ENCODE measurements at regions not wholly inside any gene's neighbourhood (a gene's known extent, or its start where the extent isn't known, plus 50 kb on each side); places are given as distances from the start of the nearest gene placed in this dataset.

DNA sequence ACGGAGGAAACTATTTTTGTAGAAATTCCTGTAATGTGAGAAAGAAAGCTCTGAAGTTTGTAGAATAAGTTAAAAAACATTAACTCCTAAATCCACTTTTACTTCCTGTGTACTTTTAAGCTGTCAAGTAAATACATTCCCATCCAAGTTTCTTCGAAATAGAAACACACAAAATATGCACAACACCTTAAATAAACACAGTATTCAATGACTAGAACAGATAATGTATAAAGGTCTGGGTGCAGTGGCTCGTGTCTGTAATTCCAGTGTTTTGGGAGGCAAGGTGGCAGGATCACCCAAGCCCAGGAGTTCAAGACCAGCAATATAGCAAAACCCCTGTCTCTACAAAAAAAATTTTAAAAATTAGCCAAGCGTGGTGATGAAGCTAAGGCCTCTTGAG lies 121.9 kb upstream of the ODAD2 start:
- POLR2A ChIA-PET: no interaction called here
- DNase-seq (ENCODE audit: extremely low spot score): no peak
- CTCF ChIA-PET: interaction anchor here (0.6 to 0.7 kb wide), 2 partner anchors 37 to 1044 kb away, joined by 3 to 4 read pairs; no protein-coding TSS in a partner anchor
- TF ChIP-seq SUZ12 (IDR thresholded peaks at IDR 0.05) (no peak), FOXA1 (IDR thresholded peaks at IDR 0.05) (no peak), FOXK2 (IDR thresholded peaks at IDR 0.05) (no peak), PKNOX1 (IDR thresholded peaks at IDR 0.05) (no peak), HDGF (IDR thresholded peaks at IDR 0.05; ENCODE audit: borderline replicate concordance) (no peak), ZNF384 (IDR thresholded peaks at IDR 0.05) (no peak), ELF4 (IDR thresholded peaks at IDR 0.05) (no peak), TARDBP (IDR thresholded peaks at IDR 0.05) (no peak), BHLHE40 (IDR thresholded peaks at IDR 0.05; ENCODE audit: borderline replicate concordance) (no peak)

GRCh38 chr10:28120043-28120749 lies 121.3 kb upstream of the ODAD2 start:
- CTCF ChIA-PET: no interaction called here

DNA sequence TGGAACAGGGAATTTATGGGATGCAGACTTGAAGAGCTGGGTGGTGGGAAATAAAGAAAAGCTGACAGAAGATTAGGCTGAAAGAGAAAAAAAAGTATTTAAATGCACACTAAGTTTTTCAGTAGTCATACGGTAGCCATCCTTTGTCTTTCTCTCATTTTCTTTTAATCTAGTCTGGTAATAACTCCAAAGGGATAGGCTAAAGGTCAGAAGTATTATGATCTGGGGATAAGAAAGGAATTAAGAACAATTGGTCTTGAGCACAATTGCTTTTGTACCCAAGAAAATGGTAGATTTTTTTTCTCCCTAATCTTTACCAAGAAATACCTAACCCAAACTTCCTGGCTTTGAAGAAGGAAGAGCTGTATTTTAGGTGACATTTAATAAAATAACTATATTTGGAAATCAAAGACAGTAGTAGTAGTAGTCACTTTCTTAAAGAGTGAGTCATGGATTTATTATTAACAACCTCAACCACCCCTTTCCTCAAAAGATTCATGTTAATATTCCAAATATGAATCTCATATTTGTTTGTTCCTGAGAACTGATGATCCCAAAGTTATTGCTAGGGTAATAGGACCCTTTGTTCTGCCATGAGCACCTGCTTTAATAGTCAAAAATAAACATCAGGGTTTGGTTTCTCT lies 120.2 kb upstream of the ODAD2 start:
- DNase-seq (ENCODE audit: extremely low spot score): no peak
- CTCF ChIA-PET: no interaction called here
- POLR2A ChIA-PET: no interaction called here
- TF ChIP-seq ELF4 (IDR thresholded peaks at IDR 0.05): no peak

More at GRCh38 chr10:28120043-28120749, 121.3 kb upstream of the ODAD2 start:
- DNase-seq (ENCODE audit: extremely low spot score): no peak
- no peak for TF ChIP-seq PKNOX1 (IDR thresholded peaks at IDR 0.05)
- TF ChIP-seq FOXA1 (IDR thresholded peaks at IDR 0.05): no peak
- no peak for TF ChIP-seq NFRKB (IDR thresholded peaks at IDR 0.05)
- no peak for TF ChIP-seq CTBP1 (IDR thresholded peaks at IDR 0.05; ENCODE audit: borderline replicate concordance)
- TF ChIP-seq BHLHE40 (IDR thresholded peaks at IDR 0.05; ENCODE audit: borderline replicate concordance): no peak
- TF ChIP-seq HDGF (IDR thresholded peaks at IDR 0.05; ENCODE audit: borderline replicate concordance): no peak
- no peak for TF ChIP-seq ZNF384 (IDR thresholded peaks at IDR 0.05)
- no peak for TF ChIP-seq ARNT (IDR thresholded peaks at IDR 0.05)
- no peak for TF ChIP-seq FOXK2 (IDR thresholded peaks at IDR 0.05)
- POLR2A ChIA-PET: no interaction called here

GRCh38 chr10:28113202-28113601 lies 114.3 kb upstream of the ODAD2 start:
- no peak for TF ChIP-seq FOXA1 (IDR thresholded peaks at IDR 0.05)
- TF ChIP-seq L3MBTL2 (conservative IDR thresholded peaks at IDR 0.05): no peak
- no peak for TF ChIP-seq ZNF384 (IDR thresholded peaks at IDR 0.05)
- no peak for TF ChIP-seq TARDBP (IDR thresholded peaks at IDR 0.05)
- no peak for TF ChIP-seq FOXM1 (IDR thresholded peaks at IDR 0.05; ENCODE audit: borderline replicate concordance)
- no peak for TF ChIP-seq BHLHE40 (IDR thresholded peaks at IDR 0.05; ENCODE audit: borderline replicate concordance)
- DNase-seq (ENCODE audit: extremely low spot score): no peak
- POLR2A ChIA-PET: no interaction called here
- CTCF ChIA-PET: no interaction called here

DNA sequence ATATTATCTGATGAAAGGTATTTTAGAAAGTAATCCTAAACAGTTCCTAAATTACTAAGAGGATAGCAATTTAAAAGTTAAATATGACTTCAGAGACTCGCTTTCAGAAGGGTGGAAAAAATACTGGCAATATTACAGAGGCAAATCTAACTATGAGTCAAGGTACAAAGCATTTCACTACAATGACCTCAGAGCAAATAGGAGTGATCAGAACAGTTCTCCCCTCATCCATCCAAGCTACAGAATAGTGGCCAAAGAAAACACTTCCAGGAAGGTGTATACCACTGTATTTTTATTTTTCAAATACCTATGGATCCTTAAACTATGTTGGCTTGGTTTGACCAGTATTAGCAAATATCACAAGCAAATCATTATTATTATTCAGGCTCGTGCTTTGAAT lies 112.8 kb upstream of the ODAD2 start:
- DNase-seq (ENCODE audit: extremely low spot score): no peak
- POLR2A ChIA-PET: no interaction called here
- CTCF ChIA-PET: no interaction called here
- no peak for TF ChIP-seq FOXK2 (IDR thresholded peaks at IDR 0.05)
- TF ChIP-seq SUZ12 (IDR thresholded peaks at IDR 0.05): no peak
- TF ChIP-seq TARDBP (IDR thresholded peaks at IDR 0.05): no peak
- no peak for TF ChIP-seq CTBP1 (IDR thresholded peaks at IDR 0.05; ENCODE audit: borderline replicate concordance)
- TF ChIP-seq L3MBTL2 (conservative IDR thresholded peaks at IDR 0.05): no peak
- TF ChIP-seq NFRKB (IDR thresholded peaks at IDR 0.05): no peak
- TF ChIP-seq SP1 (IDR thresholded peaks at IDR 0.05): no peak
- TF ChIP-seq LEF1 (IDR thresholded peaks at IDR 0.05; ENCODE audit: borderline replicate concordance): no peak
- TF ChIP-seq ZNF384 (IDR thresholded peaks at IDR 0.05): no peak
- TF ChIP-seq ELF4 (IDR thresholded peaks at IDR 0.05): no peak
- TF ChIP-seq HDGF (IDR thresholded peaks at IDR 0.05; ENCODE audit: borderline replicate concordance): no peak
- TF ChIP-seq BHLHE40 (IDR thresholded peaks at IDR 0.05; ENCODE audit: borderline replicate concordance): no peak
- TF ChIP-seq FOXA1 (IDR thresholded peaks at IDR 0.05): no peak
- TF ChIP-seq ARNT (IDR thresholded peaks at IDR 0.05): no peak

DNA sequence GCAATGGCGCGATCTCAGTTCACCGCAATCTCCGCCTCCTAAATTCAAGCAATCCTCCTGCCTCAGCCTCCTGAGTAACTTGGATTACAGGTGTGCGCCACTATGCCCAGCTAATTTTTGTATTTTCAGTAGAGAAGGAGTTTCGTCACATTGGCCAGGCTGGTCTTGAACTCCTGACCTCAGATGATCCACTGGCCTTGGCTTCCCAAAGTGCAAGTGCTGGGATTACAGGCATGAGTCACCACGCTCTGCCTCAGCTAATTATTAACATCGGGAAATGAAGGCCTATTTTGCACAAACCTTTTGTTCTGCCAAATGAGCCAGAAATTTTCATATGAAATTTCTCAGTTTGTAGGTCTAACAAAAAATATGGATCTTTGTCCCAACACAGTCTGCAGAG lies 106.7 kb upstream of the ODAD2 start:
- ChIA-PET POLR2A (no interaction called here), CTCF (no interaction called here)
- no peak for TF ChIP-seq ARNT (IDR thresholded peaks at IDR 0.05)
- no peak for TF ChIP-seq FOXM1 (IDR thresholded peaks at IDR 0.05; ENCODE audit: borderline replicate concordance)
- TF ChIP-seq HDGF (IDR thresholded peaks at IDR 0.05; ENCODE audit: borderline replicate concordance): no peak
- no peak for TF ChIP-seq TARDBP (IDR thresholded peaks at IDR 0.05)
- no peak for TF ChIP-seq SP1 (IDR thresholded peaks at IDR 0.05)
- no peak for TF ChIP-seq ZNF384 (IDR thresholded peaks at IDR 0.05)
- TF ChIP-seq FOXK2 (IDR thresholded peaks at IDR 0.05): no peak
- no peak for TF ChIP-seq LEF1 (IDR thresholded peaks at IDR 0.05; ENCODE audit: borderline replicate concordance)
- no peak for TF ChIP-seq CTBP1 (IDR thresholded peaks at IDR 0.05; ENCODE audit: borderline replicate concordance)
- TF ChIP-seq ELF4 (IDR thresholded peaks at IDR 0.05): no peak
- no peak for TF ChIP-seq FOXA1 (IDR thresholded peaks at IDR 0.05)
- TF ChIP-seq BHLHE40 (IDR thresholded peaks at IDR 0.05; ENCODE audit: borderline replicate concordance): no peak
- no peak for TF ChIP-seq PKNOX1 (IDR thresholded peaks at IDR 0.05)
- no peak for TF ChIP-seq SUZ12 (IDR thresholded peaks at IDR 0.05)
- DNase-seq (ENCODE audit: extremely low spot score): no peak

Measured in HEK293T (cell line).